WERI-Rb-1 (cell line): ENCODE measurements at regions not wholly inside any gene's neighbourhood (a gene's known extent, or its start where the extent isn't known, plus 50 kb on each side); places are given as distances from the start of the nearest gene placed in this dataset.

Source experiments
- DNase-seq: peaks from one replicate; pipeline ENCODE4 v3.0.0-alpha.2; 2020
- H3K27ac ChIP-seq: fragments of 250-450 bp; sonication (Bioruptor Pico); 2 replicates; pipeline ENCODE4 v1.5.1; 2020; ENCODE audit warnings: mild to moderate bottlenecking, moderate library complexity
- H3K27me3 ChIP-seq: fragments of 250-450 bp; sonication (Bioruptor Pico); 2 replicates; pipeline ENCODE4 v1.5.1; 2021; ENCODE audit warnings: mild to moderate bottlenecking, low read depth, moderate library complexity; ENCODE audit not compliant: insufficient read depth, severe bottlenecking
- H3K36me3 ChIP-seq: fragments of 250-450 bp; sonication (Bioruptor Pico); 2 replicates; pipeline ENCODE4 v1.5.1; 2020; ENCODE audit warnings: mild to moderate bottlenecking, moderate library complexity
- H3K4me3 ChIP-seq: 2 replicates; pipeline ENCODE4 v1.5.1; 2011; ENCODE audit warnings: low read depth, mild to moderate bottlenecking, control low read depth, low read length
- H3K9me3 ChIP-seq: fragments of 250-450 bp; sonication (Bioruptor Pico); 2 replicates; pipeline ENCODE4 v1.5.1; 2021; ENCODE audit warnings: mild to moderate bottlenecking, moderate library complexity; ENCODE audit not compliant: severe bottlenecking
- CTCF ChIP-seq: IDR thresholded peaks from 2 replicates; pipeline ENCODE4 v1.5.1; 2011; ENCODE audit warnings: low read depth, mild to moderate bottlenecking, control low read depth, inconsistent platforms, low read length

DNA sequence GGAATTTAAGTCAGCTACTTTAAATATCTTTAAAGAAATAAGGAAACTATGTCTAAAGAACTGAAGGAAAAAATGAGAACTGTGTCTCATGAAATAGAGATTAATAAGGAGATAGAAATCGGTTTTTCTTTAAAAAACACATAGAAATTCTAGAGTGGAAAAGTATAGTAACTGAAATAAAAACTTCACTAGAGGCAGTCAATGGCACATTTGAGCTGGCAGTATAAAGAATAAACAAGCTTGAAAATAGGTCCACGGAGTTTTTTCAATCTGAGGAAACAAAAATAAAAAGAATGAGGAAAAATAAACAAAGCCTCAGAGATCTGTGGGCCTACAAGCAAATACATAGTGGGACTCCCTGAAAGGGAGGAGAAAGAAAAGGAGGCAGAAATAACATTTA, 127.5 kb downstream of the TWIST2 start:
- H3K36me3 ChIP-seq: no peaks in the 10 kb centered on the region
- no peak for TF ChIP-seq CTCF
- H3K9me3 ChIP-seq: peaks cover 14% of the 10 kb centered on the region
- no peak for DNase-seq
- no peak overlapping the region for H3K27ac ChIP-seq
- peaks cover 72% of the 10 kb centered on the region for H3K27me3 ChIP-seq
- no peak overlapping the region for H3K4me3 ChIP-seq

- Histone ChIP-seq H3K4me3 (no peak overlapping the region), H3K27ac (no peak overlapping the region), H3K27me3 (peaks cover 59% of the 10 kb centered on the region), H3K9me3 (peaks cover 17% of the 10 kb centered on the region), H3K36me3 (no peaks in the 10 kb centered on the region)
- TF ChIP-seq CTCF: no peak
- DNase-seq: no peak
These were observed 130.6 kb downstream of the TWIST2 start for GRCh38 chr2:238978497-238978896.

GRCh38 chr2:238979636-238980035, 131.8 kb downstream of the TWIST2 start:
- Histone ChIP-seq H3K36me3 (no peaks in the 10 kb centered on the region), H3K27me3 (peaks cover 67% of the 10 kb centered on the region), H3K27ac (no peak overlapping the region), H3K9me3 (peaks cover 17% of the 10 kb centered on the region), H3K4me3 (no peak overlapping the region)
- no peak for DNase-seq
- no peak for TF ChIP-seq CTCF

GRCh38 chr2:238985041-238985729, 137.3 kb downstream of the TWIST2 start:
- H3K27ac ChIP-seq: no peak overlapping the region
- no peak for DNase-seq
- peaks cover 81% of the 10 kb centered on the region for H3K27me3 ChIP-seq
- H3K9me3 ChIP-seq: peaks cover 2% of the 10 kb centered on the region
- no peaks in the 10 kb centered on the region for H3K36me3 ChIP-seq
- no peak for TF ChIP-seq CTCF
- H3K4me3 ChIP-seq: no peak overlapping the region

DNA sequence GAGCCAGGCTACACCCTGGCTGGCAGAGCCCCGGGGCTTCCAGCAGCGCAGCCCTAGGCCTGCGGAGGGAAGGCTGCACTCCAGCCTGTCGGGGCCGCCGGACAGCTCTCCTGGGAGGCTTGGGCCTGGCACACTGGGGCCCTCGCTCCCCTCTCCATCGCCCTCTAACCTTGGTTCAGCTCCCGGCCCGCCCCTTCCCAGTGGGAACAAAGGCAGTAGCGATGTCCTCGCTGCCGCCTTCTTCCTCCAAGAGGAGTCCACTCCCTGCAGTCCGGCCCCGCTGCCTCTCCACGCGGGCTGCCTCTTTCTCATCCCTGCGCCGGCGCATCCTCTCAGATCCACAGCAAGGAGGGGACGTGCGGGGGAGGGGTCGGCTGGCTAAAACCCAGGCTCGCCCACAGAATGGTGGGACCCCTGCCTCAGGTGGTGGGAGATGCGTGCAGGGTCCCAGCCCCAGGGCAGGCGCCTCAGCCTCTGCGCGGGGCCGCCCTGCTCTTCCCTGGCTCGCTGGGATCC, 138.1 kb downstream of the TWIST2 start:
- no peaks in the 10 kb centered on the region for H3K36me3 ChIP-seq
- H3K4me3 ChIP-seq: no peak overlapping the region
- H3K27ac ChIP-seq: no peak overlapping the region
- H3K9me3 ChIP-seq: peaks cover under 1% of the 10 kb centered on the region
- H3K27me3 ChIP-seq: peaks cover 86% of the 10 kb centered on the region
- no peak for TF ChIP-seq CTCF
- no peak for DNase-seq
